OCI-LY7 (cell line): ENCODE measurements at regions not wholly inside any gene's neighbourhood (a gene's known extent, or its start where the extent isn't known, plus 50 kb on each side); places are given as distances from the start of the nearest gene placed in this dataset.

Experiments
- BruUV-seq: library from RNA; stranded (reverse); fragments of 400-500 nt; replicated peaks from 2 replicates; lab custom pipeline; 2021; lab: Mats Ljungman, UMichigan
- CTCF ChIA-PET: fragments of 300-600 bp; sonication (Branson Sonifier 250); formaldehyde crosslinking; loops from one replicate; lab custom pipeline; 2022; ENCODE audit warnings: antibody characterized with exemption; ENCODE audit not compliant: unreplicated experiment; lab: Charles Lee
- POLR2A ChIA-PET: fragments of 300-600 bp; sonication (Branson Sonifier 250); formaldehyde crosslinking; loops from one replicate; lab custom pipeline; 2022; ENCODE audit warnings: antibody characterized with exemption; lab: Charles Lee
- DNase-seq: peaks from one replicate; pipeline ENCODE4 v3.0.0-alpha.2; 2015; ENCODE audit warnings: low spot score
- H2AFZ ChIP-seq: fragments of 200-600 bp; sonication (generic), shearing (Covaris generic); 2 replicates; pipeline ENCODE4 v1.6.1; 2014; ENCODE audit warnings: mild to moderate bottlenecking, antibody characterized with exemption, low read length, moderate library complexity
- H3K27ac ChIP-seq: fragments of 200-600 bp; sonication (generic); 2 replicates; pipeline ENCODE4 v1.5.1; 2014; ENCODE audit warnings: mixed run types, low read depth, mild to moderate bottlenecking, moderate library complexity, low read length, inconsistent platforms; ENCODE audit not compliant: poor library complexity, severe bottlenecking
- H3K36me3 ChIP-seq: fragments of 200-600 bp; sonication (generic); 2 replicates; pipeline ENCODE4 v1.6.1; 2014; ENCODE audit warnings: mild to moderate bottlenecking, antibody characterized with exemption, low read length, moderate library complexity, mixed read lengths; ENCODE audit not compliant: insufficient read depth
- H3K4me1 ChIP-seq: fragments of 200-600 bp; sonication (generic); 2 replicates; pipeline ENCODE4 v1.5.1; 2014; ENCODE audit warnings: mild to moderate bottlenecking, low read length; ENCODE audit not compliant: insufficient read depth, poor library complexity, severe bottlenecking
- H3K4me2 ChIP-seq: fragments of 200-600 bp; sonication (generic); 2 replicates; pipeline ENCODE4 v1.6.1; 2014; ENCODE audit warnings: mild to moderate bottlenecking, low read length
- H3K4me3 ChIP-seq: fragments of 200-600 bp; sonication (generic); 2 replicates; pipeline ENCODE4 v1.5.1; 2014; ENCODE audit warnings: mild to moderate bottlenecking, low read depth, low read length; ENCODE audit not compliant: poor library complexity, severe bottlenecking
- H3K79me2 ChIP-seq: fragments of 200-600 bp; sonication (generic); 2 replicates; pipeline ENCODE4 v1.6.1; 2016; ENCODE audit warnings: low read depth, mild to moderate bottlenecking, low read length, moderate library complexity, mixed read lengths; ENCODE audit not compliant: insufficient read depth
- H3K9me2 ChIP-seq: fragments of 200-600 bp; sonication (generic); 2 replicates; pipeline ENCODE4 v1.6.1; 2016; ENCODE audit warnings: mild to moderate bottlenecking, low read length, mixed read lengths; ENCODE audit not compliant: insufficient read depth
- H3K9me3 ChIP-seq: fragments of 200-600 bp; sonication (generic); 2 replicates; pipeline ENCODE4 v1.6.1; 2014; ENCODE audit warnings: mild to moderate bottlenecking, mixed run types, low read length, mixed read lengths
- H4K20me1 ChIP-seq: fragments of 200-600 bp; sonication (generic); 2 replicates; pipeline ENCODE4 v1.6.1; 2014; ENCODE audit warnings: mild to moderate bottlenecking, antibody characterized with exemption, low read length, moderate library complexity, mixed read lengths; ENCODE audit not compliant: insufficient read depth
- EZH2phosphoT487 ChIP-seq: fragments of 200-600 bp; sonication (generic); IDR thresholded peaks from 2 replicates; pipeline ENCODE4 v1.6.1; 2018; ENCODE audit warnings: low read depth, borderline replicate concordance, mild to moderate bottlenecking, mixed run types, antibody characterized with exemption, low read length, moderate library complexity, mixed read lengths
- intact Hi-C: fragments of 100-400 bp; cut with micrococcal nuclease; formaldehyde crosslinking; loops from one replicate; pipeline ENCODE4 v1.10.0; 2022; ENCODE audit not compliant: unreplicated experiment
- TF ChIP-seq, protein P1 (sequence below): fragments of 200-600 bp; sonication (generic); conservative IDR thresholded peaks from 2 replicates; pipeline ENCODE4 v1.5.1; 2014; ENCODE audit warnings: mild to moderate bottlenecking, antibody characterized with exemption, low read length, moderate library complexity, mixed read lengths

DNA sequence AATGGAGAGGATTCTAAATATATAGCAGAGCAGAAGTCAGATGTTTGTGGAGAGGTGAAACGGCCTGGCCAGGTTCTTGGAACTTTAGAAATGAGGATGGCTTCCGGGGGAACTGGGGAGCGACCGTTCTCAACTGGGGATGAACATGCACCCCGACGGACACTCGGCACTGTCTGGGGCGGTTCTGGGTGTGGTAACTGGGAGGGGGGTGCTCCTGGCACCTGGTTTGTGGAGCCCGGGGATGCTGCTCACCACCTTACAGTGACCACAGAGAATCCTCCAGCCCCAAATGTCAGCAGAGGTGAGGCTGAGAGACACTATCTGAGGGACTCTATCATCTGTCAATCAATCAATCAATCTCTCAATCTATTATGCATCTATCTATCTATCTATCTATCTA, 69.0 kb upstream of the PPP2R3B start:
- no peaks in the 10 kb centered on the region for H3K4me1 ChIP-seq
- intact Hi-C loops = no loop called here
- TF ChIP-seq, protein P1, sequence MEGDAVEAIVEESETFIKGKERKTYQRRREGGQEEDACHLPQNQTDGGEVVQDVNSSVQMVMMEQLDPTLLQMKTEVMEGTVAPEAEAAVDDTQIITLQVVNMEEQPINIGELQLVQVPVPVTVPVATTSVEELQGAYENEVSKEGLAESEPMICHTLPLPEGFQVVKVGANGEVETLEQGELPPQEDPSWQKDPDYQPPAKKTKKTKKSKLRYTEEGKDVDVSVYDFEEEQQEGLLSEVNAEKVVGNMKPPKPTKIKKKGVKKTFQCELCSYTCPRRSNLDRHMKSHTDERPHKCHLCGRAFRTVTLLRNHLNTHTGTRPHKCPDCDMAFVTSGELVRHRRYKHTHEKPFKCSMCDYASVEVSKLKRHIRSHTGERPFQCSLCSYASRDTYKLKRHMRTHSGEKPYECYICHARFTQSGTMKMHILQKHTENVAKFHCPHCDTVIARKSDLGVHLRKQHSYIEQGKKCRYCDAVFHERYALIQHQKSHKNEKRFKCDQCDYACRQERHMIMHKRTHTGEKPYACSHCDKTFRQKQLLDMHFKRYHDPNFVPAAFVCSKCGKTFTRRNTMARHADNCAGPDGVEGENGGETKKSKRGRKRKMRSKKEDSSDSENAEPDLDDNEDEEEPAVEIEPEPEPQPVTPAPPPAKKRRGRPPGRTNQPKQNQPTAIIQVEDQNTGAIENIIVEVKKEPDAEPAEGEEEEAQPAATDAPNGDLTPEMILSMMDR = no peak
- TF ChIP-seq EZH2phosphoT487 = no peak
- POLR2A ChIA-PET = no interaction called here
- H3K79me2 ChIP-seq = no peaks in the 10 kb centered on the region
- CTCF ChIA-PET = no interaction called here
- H3K4me3 ChIP-seq = no peak overlapping the region
- H3K4me2 ChIP-seq = no peak overlapping the region
- no peaks in the 10 kb centered on the region for H3K9me2 ChIP-seq
- H3K27ac ChIP-seq = no peak overlapping the region
- no peaks in the 10 kb centered on the region for H3K36me3 ChIP-seq
- no TSS peak for BruUV-seq
- no peak for DNase-seq
- H3K9me3 ChIP-seq = no peaks in the 10 kb centered on the region
- H4K20me1 ChIP-seq = no peaks in the 10 kb centered on the region
- no peak overlapping the region for H2AFZ ChIP-seq

GRCh38 chrX:456146-456545, 69.4 kb upstream of the PPP2R3B start:
- no peak for DNase-seq
- intact Hi-C loops = no loop called here
- Histone ChIP-seq H3K4me1 (no peaks in the 10 kb centered on the region), H3K4me3 (no peak overlapping the region), H3K36me3 (no peaks in the 10 kb centered on the region), H3K9me2 (no peaks in the 10 kb centered on the region), H4K20me1 (no peaks in the 10 kb centered on the region), H3K4me2 (no peak overlapping the region), H3K27ac (no peak overlapping the region), H2AFZ (no peak overlapping the region), H3K9me3 (no peaks in the 10 kb centered on the region), H3K79me2 (no peaks in the 10 kb centered on the region)
- ChIA-PET POLR2A (no interaction called here), CTCF (no interaction called here)
- TF ChIP-seq EZH2phosphoT487 = no peak
- TF ChIP-seq, protein P1 = no peak
- no TSS peak for BruUV-seq

- intact Hi-C loops = no loop called here
- no peaks in the 10 kb centered on the region for H3K4me1 ChIP-seq
- no peak for DNase-seq
- BruUV-seq = no TSS peak
- no peak overlapping the region for H2AFZ ChIP-seq
- H4K20me1 ChIP-seq = no peaks in the 10 kb centered on the region
- CTCF ChIA-PET = no interaction called here
- POLR2A ChIA-PET = no interaction called here
- no peaks in the 10 kb centered on the region for H3K9me3 ChIP-seq
- H3K9me2 ChIP-seq = no peaks in the 10 kb centered on the region
- no peaks in the 10 kb centered on the region for H3K79me2 ChIP-seq
- H3K36me3 ChIP-seq = no peaks in the 10 kb centered on the region
- no peak overlapping the region for H3K4me2 ChIP-seq
- TF ChIP-seq, protein P1 = no peak
- no peak for TF ChIP-seq EZH2phosphoT487
- no peak overlapping the region for H3K4me3 ChIP-seq
- H3K27ac ChIP-seq = no peak overlapping the region
Observed at GRCh38 chrX:456551-457291, 70.0 kb upstream of the PPP2R3B start.
